GM23338 (cell line): ENCODE measurements at regions not wholly inside any gene's neighbourhood (a gene's known extent, or its start where the extent isn't known, plus 50 kb on each side); places are given as distances from the start of the nearest gene placed in this dataset.

Experiments
- ATAC-seq: fragments of 200-7000 bp; cut with Tn5 transposase; 3 replicates; pipeline ENCODE4 v1.9.1; 2020
- DNase-seq: peaks from one replicate; pipeline ENCODE4 v3.0.0-alpha.2; 2015; ENCODE audit warnings: low spot score
- H2AFZ ChIP-seq: fragments of 200-600 bp; sonication (generic); 2 replicates; pipeline ENCODE4 v1.8.0; 2016; ENCODE audit warnings: antibody characterized with exemption, mild to moderate bottlenecking, moderate library complexity
- H3F3A ChIP-seq: fragments of 200-600 bp; sonication (generic); replicated peaks from 2 replicates; pipeline ENCODE4 v1.8.0; 2017; ENCODE audit warnings: antibody characterized with exemption, mixed run types, low read depth
- H3K27ac ChIP-seq: fragments of 200-600 bp; sonication (generic); 2 replicates; pipeline ENCODE4 v1.6.1; 2016; ENCODE audit warnings: low read depth
- H3K27me3 ChIP-seq: fragments of 200-600 bp; sonication (generic); 2 replicates; pipeline ENCODE4 v1.8.0; 2016; ENCODE audit warnings: mild to moderate bottlenecking, mixed run types, moderate library complexity; ENCODE audit not compliant: insufficient read depth
- H3K36me3 ChIP-seq: fragments of 200-600 bp; sonication (generic); 2 replicates; pipeline ENCODE4 v1.8.0; 2016; ENCODE audit warnings: mild to moderate bottlenecking; ENCODE audit not compliant: insufficient read depth
- H3K4me1 ChIP-seq: fragments of 200-600 bp; sonication (generic); 2 replicates; pipeline ENCODE4 v1.8.0; 2016; ENCODE audit warnings: mild to moderate bottlenecking, moderate library complexity; ENCODE audit not compliant: insufficient read depth
- H3K4me2 ChIP-seq: fragments of 200-600 bp; sonication (generic); 2 replicates; pipeline ENCODE4 v1.7.1; 2017; ENCODE audit warnings: mixed run types
- H3K4me3 ChIP-seq: fragments of 200-600 bp; sonication (generic); 2 replicates; pipeline ENCODE4 v1.6.1; 2016; ENCODE audit warnings: mixed run types
- H3K79me2 ChIP-seq: fragments of 200-600 bp; sonication (generic); replicated peaks from 2 replicates; pipeline ENCODE4 v1.8.0; 2017; ENCODE audit warnings: mild to moderate bottlenecking; ENCODE audit not compliant: insufficient read depth
- H3K9me2 ChIP-seq: fragments of 200-600 bp; sonication (generic); 2 replicates; pipeline ENCODE4 v1.8.0; 2017; ENCODE audit not compliant: insufficient read depth
- H4K20me1 ChIP-seq: fragments of 200-600 bp; sonication (generic); replicated peaks from 2 replicates; pipeline ENCODE4 v1.8.0; 2017; ENCODE audit warnings: mild to moderate bottlenecking; ENCODE audit not compliant: insufficient read depth
- H3K27ac Mint-ChIP-seq: 2 replicates; pipeline ENCODE4 v1.8.0; 2020; ENCODE audit warnings: inconsistent platforms, mild to moderate bottlenecking, moderate library complexity, mixed read lengths
- H3K27me3 Mint-ChIP-seq: 3 replicates; pipeline ENCODE4 v1.8.0; 2022; ENCODE audit warnings: low read depth, mild to moderate bottlenecking, moderate library complexity, mixed read lengths, inconsistent platforms; ENCODE audit not compliant: insufficient read depth, poor library complexity
- H3K36me3 Mint-ChIP-seq: 3 replicates; pipeline ENCODE4 v1.8.0; 2021; ENCODE audit warnings: low read depth, mild to moderate bottlenecking, inconsistent platforms, moderate library complexity, mixed read lengths
- H3K4me1 Mint-ChIP-seq: 3 replicates; pipeline ENCODE4 v1.8.0; 2020; ENCODE audit warnings: mild to moderate bottlenecking, inconsistent platforms, mixed read lengths
- H3K4me3 Mint-ChIP-seq: 3 replicates; pipeline ENCODE4 v1.8.0; 2021; ENCODE audit warnings: moderate library complexity, mild to moderate bottlenecking, inconsistent platforms, mixed read lengths
- H3K9me3 Mint-ChIP-seq: 3 replicates; pipeline ENCODE4 v1.8.0; 2020; ENCODE audit warnings: moderate library complexity, mild to moderate bottlenecking, inconsistent platforms, mixed read lengths
- CREB1 ChIP-seq: fragments of 250-450 bp; sonication (Bioruptor Pico); IDR thresholded peaks from 2 replicates; pipeline ENCODE4 v1.5.0; 2020; ENCODE audit warnings: low read depth, mild to moderate bottlenecking, moderate library complexity
- CTCF ChIP-seq, 2 experiments: fragments of 200-600 bp in 1 of 2; sonication (generic) in 1 of 2; conservative IDR thresholded peaks; 2 replicates each; pipeline versions ENCODE4 v1.5.1 to v1.6.1; 2016 to 2017; ENCODE audit warnings: antibody characterized with exemption in 2 of 2, low read depth in 2 of 2, mild to moderate bottlenecking in 2 of 2, moderate library complexity in 1 of 2
- ETS1 ChIP-seq: IDR thresholded peaks from 2 replicates; pipeline ENCODE4 v1.6.1; 2016; ENCODE audit warnings: antibody characterized with exemption
- EZH2 ChIP-seq: fragments of 200-600 bp; sonication (generic); IDR thresholded peaks from one replicate; pipeline ENCODE4 v1.8.0; 2017; ENCODE audit warnings: antibody characterized with exemption, mild to moderate bottlenecking, low read depth; ENCODE audit not compliant: unreplicated experiment
- EZH2phosphoT487 ChIP-seq: fragments of 200-600 bp; sonication (generic); IDR thresholded peaks from one replicate; pipeline ENCODE4 v1.8.1; 2018; ENCODE audit warnings: antibody characterized with exemption; ENCODE audit not compliant: unreplicated experiment
- JUNB ChIP-seq: IDR thresholded peaks from one replicate; pipeline ENCODE4 v1.6.1; 2016; ENCODE audit warnings: antibody characterized with exemption; ENCODE audit not compliant: unreplicated experiment
- NANOG ChIP-seq: IDR thresholded peaks from 2 replicates; pipeline ENCODE4 v1.6.1; 2016; ENCODE audit warnings: antibody characterized with exemption, borderline replicate concordance
- POLR2AphosphoS5 ChIP-seq: IDR thresholded peaks from 2 replicates; pipeline ENCODE4 v1.6.1; 2016; ENCODE audit warnings: antibody characterized with exemption, low read depth
- REST ChIP-seq: IDR thresholded peaks from one replicate; pipeline ENCODE4 v1.6.1; 2018; ENCODE audit warnings: antibody characterized with exemption; ENCODE audit not compliant: unreplicated experiment
- STAT1 ChIP-seq: IDR thresholded peaks from one replicate; pipeline ENCODE4 v1.6.1; 2016; ENCODE audit warnings: antibody characterized with exemption; ENCODE audit not compliant: unreplicated experiment
- ZNF114 ChIP-seq: fragments of 250-450 bp; sonication (Bioruptor Pico); IDR thresholded peaks from 2 replicates; pipeline ENCODE4 v1.5.0; 2020; ENCODE audit warnings: mild to moderate bottlenecking, moderate library complexity
- ZNF331 ChIP-seq: fragments of 250-450 bp; sonication (Bioruptor Pico); IDR thresholded peaks from 2 replicates; pipeline ENCODE4 v1.5.0; 2020; ENCODE audit warnings: low read depth, mild to moderate bottlenecking, moderate library complexity
- ZNF462 ChIP-seq: fragments of 250-450 bp; sonication (Bioruptor Pico); IDR thresholded peaks from 2 replicates; pipeline ENCODE4 v1.5.0; 2020; ENCODE audit warnings: mild to moderate bottlenecking, moderate library complexity

- H3K36me3 ChIP-seq = no peaks in the 10 kb centered on the region
- H3K9me2 ChIP-seq = 0 out of 2 replicates have a peak, but pooled peaks cover 5% of the 10 kb centered on the region
- DNase-seq (no peak), ATAC-seq (no peak)
- H3K36me3 Mint-ChIP-seq = peaks cover 5% of the 10 kb centered on the region; the same call in 1 of the 3 replicates
- H3K27ac Mint-ChIP-seq = no peak overlapping the region
- no peaks in the 10 kb centered on the region for H3F3A ChIP-seq
- peaks cover 8% of the 10 kb centered on the region; the same call in 2 of the 3 replicates for H3K9me3 Mint-ChIP-seq
- H4K20me1 ChIP-seq = no peaks in the 10 kb centered on the region
- H3K4me1 ChIP-seq = peaks cover 27% of the 10 kb centered on the region
- H3K27me3 Mint-ChIP-seq = no peaks in the 10 kb centered on the region
- no peak overlapping the region for H3K4me3 Mint-ChIP-seq
- no peak for TF ChIP-seq EZH2phosphoT487
- TF ChIP-seq POLR2AphosphoS5 = no peak
- no peak for TF ChIP-seq STAT1
- no peak for TF ChIP-seq ZNF331 (CRISPR knock-in tag)
- TF ChIP-seq REST = no peak
- no peak for TF ChIP-seq ETS1
- TF ChIP-seq NANOG = no peak
- TF ChIP-seq JUNB = no peak
- TF ChIP-seq EZH2 = no peak
- TF ChIP-seq CREB1 (CRISPR knock-in tag) = no peak
- no peak for TF ChIP-seq ZNF114 (CRISPR knock-in tag)
- TF ChIP-seq ZNF462 (CRISPR knock-in tag) = no peak
- TF ChIP-seq CTCF (conservative IDR thresholded peaks at IDR 0.05; ENCODE audit: low read depth in 2 of 2) = no peak
- H3K27ac ChIP-seq = no peak overlapping the region
- no peaks in the 10 kb centered on the region for H3K27me3 ChIP-seq
- H3K4me3 ChIP-seq = no peak overlapping the region
- H3K4me1 Mint-ChIP-seq = peaks cover 28% of the 10 kb centered on the region
- H2AFZ ChIP-seq = no peak overlapping the region
- no peaks in the 10 kb centered on the region for H3K79me2 ChIP-seq
- no peak overlapping the region for H3K4me2 ChIP-seq
These were observed 331.3 kb downstream of the CYRIA start for GRCh38 chr2:16334366-16334765.
